HG03521 (cell line): ENCODE measurements at regions not wholly inside any gene's neighbourhood (a gene's known extent, or its start where the extent isn't known, plus 50 kb on each side); places are given as distances from the start of the nearest gene placed in this dataset.
"Not testable (repeated sequence)": the region's sequence is repeated elsewhere in the genome, so short reads cannot be mapped to it uniquely, and the experiment has no call there.

ENCODE experiments used
- ATAC-seq: cut with Tn5 transposase; IDR thresholded peaks from one replicate; pipeline ENCODE4 v1.9.1; 2021; ENCODE audit warnings: mild to moderate bottlenecking, moderate library complexity; ENCODE audit not compliant: unreplicated experiment

DNA sequence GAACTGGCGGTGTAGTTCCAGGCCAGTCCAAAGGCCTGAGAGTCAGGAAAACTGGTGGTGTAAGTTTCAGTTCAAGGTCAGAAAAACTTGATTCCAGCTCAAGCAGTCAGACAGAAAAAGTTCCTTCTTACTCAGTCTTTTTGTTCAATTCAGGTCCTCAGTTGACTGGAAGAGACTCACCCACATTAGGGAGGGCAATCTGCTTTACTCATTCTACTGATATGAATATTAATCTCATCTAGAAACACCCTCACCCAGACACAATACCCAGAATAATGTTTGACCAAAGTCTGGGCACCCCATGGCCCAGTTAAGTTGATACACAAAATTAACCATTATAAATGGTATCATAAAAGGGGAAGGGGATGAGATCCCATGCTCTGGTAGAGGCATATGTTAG, 50.1 kb upstream of the LTA4H start:
- no peak for ATAC-seq

DNA sequence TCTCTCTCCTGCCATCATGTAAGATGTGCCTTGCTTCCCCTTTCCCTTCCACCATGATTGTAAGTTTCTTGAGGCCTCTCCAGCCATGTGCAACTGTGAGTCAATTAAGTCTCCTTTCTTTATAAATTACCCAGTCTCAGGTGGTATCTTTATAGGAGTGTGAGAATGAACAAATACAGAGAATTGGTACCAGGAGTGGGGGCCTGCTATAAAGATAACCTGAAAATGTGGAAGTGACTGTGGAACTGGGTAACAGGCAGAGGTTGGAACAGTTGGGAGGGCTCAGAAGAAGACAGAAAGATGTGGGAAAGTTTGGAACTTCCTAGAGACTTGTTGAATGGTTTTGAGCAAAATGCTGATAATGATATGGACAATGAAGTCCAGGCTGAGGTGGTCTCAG, 50.8 kb upstream of the LTA4H start:
- not testable (repeated sequence) for ATAC-seq

DNA sequence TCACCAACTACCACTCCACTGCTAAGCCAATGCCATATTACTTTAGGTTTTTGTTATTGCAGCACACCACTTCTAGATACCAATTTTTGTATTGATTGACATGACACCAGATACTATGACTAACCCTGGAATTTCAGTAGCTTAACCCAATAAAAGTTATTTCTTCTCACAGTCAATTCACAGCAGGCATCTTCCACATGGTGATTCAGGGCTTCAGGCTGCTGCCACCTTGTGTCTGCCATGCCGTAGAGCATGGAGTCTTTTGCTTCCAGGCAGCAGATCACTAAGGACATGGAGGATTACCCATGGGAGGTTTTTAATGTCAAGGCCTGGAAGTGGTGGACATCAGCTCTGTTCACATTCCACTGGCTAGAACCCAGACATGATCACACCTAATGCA, 56.4 kb upstream of the LTA4H start:
- ATAC-seq: no peak

DNA sequence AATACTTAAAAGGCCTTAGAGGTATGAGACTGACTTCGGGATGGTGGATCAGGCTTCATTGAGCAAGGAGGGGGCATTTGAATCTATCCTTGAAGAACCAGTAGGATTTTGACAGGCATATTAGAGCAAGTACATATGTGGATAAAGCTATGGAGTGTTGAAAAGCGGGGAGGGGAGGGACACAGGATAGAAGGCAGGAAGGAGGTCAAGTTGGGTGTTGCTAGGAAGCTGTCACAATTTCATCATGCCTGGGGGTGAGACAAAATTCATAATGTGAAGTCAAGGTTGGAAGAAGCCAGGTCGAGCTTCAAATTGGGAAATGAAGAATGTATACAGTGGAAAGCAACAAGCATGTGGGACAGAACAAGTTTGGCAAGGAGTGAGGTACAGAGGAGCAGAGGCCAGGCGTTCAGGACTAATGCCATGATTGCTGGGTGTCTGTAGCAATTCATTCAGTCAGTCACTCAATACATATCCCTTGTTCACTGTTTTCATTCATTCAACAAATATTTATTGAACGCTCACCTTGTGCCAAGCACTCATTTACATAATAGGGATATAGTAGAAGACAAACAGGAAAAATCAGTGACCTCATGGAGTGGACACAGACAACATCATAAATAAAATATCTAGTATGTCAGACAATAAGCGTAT, 58.3 kb upstream of the LTA4H start:
- no peak for ATAC-seq

DNA sequence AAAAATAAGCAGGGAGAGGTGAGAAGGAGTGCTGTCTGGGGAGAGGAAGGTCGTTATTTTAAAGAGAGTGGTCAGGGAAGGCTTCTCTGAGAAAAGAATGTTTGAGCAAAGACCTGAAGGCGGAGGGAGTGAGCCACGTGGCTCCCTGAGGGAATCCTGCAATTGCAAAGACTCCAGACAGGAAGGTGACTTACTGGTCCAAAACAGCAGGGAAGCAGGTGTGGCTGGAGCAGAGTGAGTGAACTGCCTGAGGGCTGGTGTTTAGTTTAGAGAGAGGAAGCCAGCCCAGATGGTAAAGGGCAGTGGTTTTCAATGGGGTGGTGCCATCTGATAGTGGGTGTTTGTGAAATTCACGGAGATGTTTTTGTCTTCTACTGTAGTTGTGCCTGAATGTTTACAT, 58.8 kb upstream of the LTA4H start:
- ATAC-seq: no peak

DNA sequence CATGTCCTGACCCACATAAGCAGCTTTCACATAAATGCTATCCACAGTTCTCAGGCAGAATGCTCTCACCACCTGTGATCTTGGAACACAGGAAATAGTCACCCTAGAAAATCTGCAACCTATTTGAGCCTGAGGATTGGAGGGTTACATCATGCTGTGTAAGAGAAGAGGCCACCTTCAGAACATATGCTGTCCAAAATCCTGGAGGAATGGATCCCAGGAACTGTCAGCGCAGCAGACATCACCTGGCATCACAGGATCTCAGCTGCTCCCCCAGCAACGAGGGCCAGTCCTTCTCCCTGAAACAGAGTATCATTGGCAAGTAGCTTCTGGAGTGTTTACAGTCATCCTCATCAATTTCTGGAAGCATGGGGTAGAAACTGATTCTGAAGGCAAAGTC, 63.2 kb upstream of the LTA4H start:
- no peak for ATAC-seq

DNA sequence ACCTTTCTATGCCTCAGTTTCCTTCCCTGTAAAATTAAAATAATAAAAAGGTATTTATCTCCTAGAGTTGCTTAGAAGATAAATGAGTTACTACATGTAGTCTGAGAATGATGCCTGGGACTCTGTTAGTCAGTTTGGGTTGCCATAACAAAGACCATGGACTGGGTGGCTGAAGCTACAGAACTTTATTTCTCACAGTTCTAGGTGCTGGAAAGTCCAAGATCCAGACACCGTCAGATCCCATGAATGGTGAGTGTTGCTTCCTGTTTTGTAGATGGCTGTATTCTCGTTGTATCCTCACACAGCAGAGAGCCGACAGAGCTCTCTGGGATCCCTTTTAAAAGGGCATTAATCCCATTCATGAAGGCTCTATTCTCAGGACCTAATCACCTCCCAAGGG, 64.0 kb upstream of the LTA4H start:
- no peak for ATAC-seq

DNA sequence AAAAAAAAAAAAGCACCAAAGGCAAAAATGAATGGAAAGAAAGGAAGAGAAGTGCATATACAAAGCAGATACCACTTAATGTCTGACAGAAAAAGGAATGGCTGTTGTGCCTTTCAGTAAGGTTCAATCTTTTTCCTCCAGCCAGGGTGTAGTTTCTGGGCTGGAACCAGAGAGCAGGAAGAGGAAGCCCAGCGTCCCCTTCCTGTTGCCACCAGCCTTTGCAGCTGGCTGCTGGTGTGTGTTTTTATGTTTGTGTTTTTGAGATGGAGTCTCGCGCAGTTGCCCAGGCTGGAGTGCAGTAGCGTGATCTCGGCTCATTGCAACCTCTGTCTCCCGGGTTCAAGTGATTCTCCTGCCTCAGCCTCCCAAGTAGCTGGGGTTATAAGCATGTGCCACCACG, 64.6 kb upstream of the LTA4H start:
- ATAC-seq: no peak

DNA sequence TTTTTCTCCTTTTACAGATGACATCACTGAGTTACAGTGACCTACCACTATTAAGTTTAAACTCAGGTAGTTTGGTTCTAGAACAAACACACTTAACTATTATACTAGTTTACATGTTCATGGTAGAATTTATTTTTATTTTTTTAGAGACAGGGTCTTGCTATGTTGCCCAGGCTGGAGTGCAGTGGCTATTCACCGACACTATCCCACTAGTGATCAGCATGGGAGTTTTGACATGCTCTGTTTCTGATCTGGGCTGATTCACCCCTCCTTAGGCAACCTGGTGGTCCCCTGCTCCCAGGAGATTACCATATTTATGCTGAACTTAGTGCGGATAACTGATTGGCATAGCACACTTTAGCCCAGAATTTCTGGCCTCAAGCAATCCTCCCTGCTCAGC, 66.4 kb upstream of the LTA4H start:
- ATAC-seq: no peak

DNA sequence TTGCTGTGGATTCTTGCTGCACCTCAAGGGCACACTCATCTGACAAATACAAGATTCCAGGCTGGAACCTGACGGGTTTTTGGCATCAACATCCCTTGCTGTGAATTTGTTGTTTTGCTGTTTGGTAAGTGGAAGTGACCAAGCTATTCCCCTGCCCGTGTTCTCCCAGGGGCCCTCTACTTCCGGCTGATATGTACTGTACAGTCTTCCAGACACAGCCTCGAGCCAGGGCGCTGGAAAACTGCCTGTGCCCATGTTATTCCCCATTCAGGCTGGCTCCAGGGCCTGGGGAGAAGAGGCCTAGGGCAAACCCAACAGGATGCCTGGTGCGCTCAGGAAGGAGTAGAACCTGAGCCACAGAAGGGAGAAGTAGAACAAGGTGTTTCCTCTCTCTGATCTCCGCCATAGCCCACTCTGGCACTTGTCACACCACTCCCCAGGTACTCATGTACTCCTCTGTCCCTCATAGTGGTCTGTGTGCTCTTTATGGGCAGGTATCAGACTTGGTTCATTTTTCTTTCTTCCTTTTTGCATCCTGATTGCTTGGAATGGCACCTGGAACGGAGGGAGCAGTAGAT, 67.8 kb upstream of the LTA4H start:
- no peak for ATAC-seq

DNA sequence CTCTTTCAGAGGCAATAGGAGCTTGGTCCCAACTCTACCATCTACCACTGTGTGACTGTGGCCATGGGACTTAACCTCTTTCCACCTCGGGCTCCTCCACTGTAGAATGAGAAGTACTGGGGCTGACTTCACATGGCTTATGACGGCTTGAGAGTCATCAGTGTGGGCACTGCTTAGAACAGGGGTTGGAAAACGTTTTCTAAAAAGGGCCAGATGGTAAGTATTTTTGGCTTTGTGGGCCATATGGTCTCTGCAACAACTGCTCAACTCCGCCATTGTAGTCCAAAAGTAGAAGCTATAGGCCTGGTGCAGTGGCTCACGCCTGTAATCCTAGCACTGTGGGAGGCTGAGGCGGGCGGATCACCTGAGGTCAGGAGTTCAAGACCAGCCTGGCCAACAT, 69.2 kb upstream of the LTA4H start:
- ATAC-seq: no peak

DNA sequence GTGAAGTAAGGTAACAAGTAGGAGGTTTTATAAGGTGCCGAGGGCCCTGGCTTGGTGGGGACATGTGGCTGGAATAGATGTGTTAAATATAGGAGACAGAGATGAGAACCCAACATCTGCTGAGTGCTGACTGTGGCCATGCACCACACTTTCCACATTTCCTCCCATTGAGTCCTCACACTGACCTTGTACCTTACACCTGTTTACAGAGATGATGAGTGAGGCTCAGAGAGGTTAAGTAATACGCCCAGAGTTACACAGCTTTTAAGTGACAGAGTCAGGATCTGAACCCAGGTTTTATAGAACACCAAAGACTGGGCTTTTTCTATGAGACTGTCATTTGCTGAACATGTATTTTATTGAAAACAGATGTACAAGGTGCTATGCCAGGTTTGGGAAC, 70.8 kb upstream of the LTA4H start:
- ATAC-seq: no peak

DNA sequence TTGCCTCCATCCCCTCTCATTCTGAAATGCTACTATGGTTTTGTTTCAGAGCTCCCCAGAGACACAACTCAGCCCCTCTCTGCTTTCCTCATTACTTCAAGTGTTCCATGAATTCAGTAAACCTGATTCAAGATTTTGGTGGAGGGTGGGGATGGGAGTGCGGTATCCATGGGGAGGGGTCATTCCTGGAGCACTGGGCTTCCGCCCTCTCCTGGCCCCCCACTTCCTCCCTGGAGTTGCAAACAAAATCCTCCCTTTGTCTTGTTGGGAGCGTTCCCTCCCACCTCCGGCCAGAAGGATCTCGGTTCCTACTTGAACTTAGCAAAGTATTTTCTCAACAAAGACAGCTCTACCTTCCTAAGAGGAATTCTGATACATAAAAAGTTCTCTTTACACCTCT, 71.8 kb upstream of the LTA4H start:
- no peak for ATAC-seq

DNA sequence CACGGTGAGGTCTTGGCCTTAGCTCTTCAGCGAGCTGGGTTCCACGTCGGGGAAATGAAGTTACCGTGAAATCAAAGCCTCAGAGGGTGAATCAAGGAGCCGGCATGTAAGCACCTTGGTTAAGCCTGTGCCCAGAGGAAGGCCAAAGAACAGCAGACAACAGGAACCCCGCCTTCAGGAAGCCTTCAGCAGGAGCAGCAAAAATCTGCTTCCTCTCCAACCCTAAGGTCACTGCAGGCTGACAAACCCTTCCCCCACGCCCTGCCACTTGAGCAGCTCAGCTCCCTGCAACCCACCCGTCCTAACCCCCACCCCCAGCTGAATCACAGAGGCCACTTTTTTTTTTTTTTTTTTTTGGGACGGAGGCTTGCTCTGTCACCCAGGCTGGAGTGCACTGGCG, 72.9 kb upstream of the LTA4H start:
- ATAC-seq: no peak

DNA sequence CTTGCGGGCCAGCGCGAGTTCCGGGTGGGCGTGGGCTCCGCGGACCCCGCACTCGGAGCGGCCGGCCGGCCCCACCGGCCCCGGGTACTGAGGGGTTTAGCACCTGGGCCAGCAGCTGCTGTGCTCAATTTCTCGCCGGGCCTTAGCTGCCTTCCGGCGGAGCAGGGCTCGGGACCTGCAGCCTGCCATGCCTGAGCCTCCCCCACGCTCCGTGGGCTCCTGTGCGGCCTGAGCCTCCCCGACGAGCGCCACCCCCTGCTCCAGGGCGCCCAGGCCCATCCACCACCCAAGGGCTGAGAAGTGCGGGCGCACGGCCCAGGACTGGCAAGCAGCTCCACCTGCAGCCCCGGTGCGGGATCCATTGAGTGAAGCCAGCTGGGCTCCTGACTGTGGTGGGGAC, 73.6 kb upstream of the LTA4H start:
- not testable (repeated sequence) for ATAC-seq

DNA sequence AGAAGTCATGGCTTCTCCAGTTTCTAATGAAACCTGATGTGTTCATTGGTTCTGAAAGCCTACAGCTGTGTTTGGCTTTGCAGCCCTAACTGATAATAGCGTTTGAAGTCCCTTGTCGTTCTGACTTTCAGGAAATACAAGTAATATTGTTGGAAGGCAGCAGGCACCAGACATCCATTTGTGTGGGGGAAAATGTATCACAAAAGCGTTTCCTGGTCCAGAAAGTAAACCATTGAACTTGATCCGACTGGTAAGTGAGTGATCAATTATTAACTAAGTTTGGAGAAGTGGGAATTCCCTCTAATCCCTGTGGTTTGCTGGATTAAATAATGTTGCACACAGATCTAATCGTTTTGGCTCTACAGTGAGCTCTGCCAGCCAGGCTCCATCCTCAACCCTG, 77.3 kb upstream of the LTA4H start:
- ATAC-seq: no peak

DNA sequence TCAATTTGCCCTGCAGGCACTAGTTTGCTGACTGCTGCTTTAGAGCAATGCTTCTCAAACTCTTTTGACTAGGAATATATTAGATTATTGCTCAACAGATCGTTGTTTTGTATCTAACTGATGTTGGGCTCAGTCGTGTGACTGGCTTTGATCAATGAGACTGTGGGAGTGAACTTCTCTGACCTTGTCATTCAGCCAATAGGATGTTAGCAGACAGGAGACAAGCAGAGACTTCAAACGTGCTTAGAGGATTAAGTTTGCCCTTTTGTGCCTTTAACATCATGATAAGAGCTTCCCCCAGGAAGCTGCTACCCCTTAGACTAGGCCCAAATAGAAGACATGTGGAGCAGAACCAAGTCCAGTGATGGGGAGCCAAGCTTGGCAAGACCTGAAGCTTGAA, 76.7 kb upstream of the ELK3 start:
- ATAC-seq: no peak

DNA sequence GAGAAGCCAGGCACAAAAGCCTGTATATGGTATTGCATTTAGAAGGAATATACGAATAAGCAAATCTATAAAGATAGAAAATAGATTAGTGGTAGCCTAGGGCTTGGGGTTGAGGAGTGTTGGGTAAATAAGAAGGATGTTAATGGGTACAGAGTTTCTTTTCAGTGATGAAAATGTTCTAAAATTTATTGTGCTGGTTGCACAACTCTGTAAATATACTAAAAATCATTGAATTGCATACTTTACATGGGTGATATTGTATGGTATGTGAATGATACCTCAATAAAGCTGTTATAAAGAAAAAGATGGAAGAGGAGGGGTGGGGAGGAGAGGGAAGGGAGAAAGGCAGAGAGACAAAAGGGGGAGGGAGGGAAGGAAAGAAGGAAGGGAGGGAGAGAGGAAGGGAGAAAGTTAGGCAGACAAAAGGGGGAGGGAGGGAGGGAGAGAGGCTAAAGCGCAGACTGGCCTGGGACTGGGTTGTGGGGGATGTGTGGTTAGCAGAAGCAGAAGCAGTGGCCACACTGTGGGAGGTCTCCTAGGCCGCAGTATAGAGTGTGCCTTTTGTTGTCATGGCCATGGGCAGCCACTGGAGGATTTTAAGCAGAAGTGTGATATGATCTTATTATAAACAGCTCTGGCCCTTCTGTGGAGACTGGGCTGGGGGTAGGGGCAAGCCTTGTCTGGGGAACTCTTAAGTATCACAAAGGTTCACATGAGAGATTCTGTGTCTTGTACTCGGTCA, 73.6 kb upstream of the ELK3 start:
- peak; percentile 96 for ATAC-seq

DNA sequence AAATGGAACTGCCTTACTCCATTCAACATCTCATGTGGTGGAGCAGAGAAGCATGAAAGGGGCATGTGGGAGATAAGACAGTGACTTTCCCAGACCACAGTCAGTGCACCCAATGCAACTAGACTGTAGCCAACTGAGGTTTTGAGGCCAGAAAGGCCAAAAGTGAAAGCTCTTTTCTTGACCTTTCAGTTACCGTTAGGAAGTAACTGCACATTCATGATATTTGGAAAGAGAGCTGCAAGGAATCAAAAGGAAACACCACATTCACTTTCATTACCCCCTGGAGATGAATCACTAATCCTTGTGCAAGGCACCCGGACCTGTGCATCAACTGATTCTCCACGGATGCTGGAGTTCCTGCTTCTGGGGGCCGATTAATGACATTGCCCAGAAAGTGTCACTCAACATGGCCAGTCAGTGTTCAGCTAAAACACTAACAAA, 72.9 kb upstream of the ELK3 start:
- ATAC-seq: peak; percentile 39

DNA sequence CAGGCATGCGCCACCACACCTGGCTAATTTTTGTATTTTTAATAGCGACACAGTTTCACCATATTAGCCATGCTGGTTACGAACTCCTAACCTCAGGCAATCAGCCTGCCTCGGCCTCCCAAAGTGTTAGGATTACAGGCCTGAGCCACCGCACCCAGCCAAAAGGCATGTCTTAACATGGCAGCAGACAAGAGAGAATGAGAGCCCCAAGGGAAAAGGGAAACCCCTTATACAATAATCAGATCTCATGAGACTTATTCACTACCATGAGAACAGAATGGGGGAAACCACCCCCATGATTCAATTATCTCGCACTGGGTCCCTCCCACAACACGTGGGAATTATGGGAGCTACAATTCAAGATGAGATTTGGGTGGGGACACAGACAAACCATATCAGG, 65.9 kb upstream of the ELK3 start:
- ATAC-seq: not testable (repeated sequence)

DNA sequence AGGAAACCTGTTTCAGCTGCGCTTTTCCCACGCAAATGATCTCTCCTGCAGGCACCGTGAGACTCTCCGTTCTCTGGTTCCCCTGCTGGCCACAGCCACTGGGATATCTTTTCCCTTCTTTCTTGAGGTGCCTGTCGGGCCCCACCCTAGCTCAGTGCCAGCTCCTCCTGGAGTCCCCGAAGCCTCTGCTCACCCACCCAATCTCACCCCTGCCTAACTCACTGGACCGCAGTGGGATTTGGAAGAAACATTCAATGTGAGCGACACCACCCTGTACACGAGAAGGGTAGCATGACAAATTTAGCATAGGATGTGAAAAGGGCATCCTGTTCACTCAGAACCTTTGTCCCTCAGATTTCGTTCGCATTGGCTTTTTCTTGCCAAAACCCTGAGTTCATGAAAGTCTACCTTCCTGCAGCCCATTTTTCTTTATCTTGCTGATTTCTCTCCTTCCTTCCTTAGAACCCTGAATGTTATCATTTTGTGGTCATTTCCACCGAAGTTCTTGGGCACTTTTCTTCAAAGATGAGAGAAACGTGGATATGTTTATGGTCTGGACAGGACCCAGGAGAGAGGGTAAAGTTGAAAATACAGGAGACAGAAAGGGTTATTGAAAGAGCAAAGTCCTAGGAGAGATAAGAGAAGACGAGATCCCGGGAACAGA, 63.6 kb upstream of the ELK3 start:
- no peak for ATAC-seq

DNA sequence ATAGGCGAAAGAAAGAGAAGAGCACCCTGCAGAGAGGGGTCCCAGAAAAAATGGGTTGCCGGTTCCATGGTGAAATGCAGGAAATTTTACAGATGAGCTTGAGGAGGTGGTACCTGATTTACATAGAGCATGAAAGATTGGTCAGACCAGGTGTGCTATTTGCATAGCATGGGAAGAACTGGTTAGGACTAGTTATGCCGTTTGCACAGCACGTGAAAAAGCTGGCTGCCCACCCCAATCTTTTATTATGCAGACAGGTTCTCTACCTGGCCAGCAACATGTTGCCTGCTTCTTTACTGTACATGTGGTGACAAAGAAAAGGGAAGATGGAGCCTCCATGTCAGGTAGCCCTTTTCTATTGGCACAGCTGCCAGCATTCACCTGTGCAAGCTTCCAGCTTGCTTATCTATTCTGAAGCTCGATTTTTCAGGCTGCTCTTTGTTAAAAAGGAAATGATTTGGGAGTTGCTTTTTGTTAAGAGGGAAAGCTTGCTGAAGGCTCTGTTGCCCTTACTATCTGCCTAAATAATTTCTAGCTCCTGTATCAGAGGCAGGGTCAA, 62.9 kb upstream of the ELK3 start:
- ATAC-seq: no peak
